Middle frontal gyrus (tissue), 1 donor: ENCODE measurements at regions not wholly inside any gene's neighbourhood (a gene's known extent, or its start where the extent isn't known, plus 50 kb on each side); places are given as distances from the start of the nearest gene placed in this dataset.

Experiments used
- DNase-seq: peaks from one replicate; pipeline ENCODE4 v3.0.0-alpha.2; 2015; ENCODE audit warnings: low spot score; ENCODE audit errors: extremely low spot score

GRCh38 chr11:76607431-76607830 lies 63.1 kb downstream of the LRRC32 start:
- no peak for DNase-seq

- DNase-seq = no peak
Measured at GRCh38 chr11:76605338-76606074, 65.0 kb downstream of the LRRC32 start.

GRCh38 chr11:76604626-76605241 lies 65.8 kb downstream of the LRRC32 start:
- no peak for DNase-seq

GRCh38 chr11:76604081-76604625 lies 66.4 kb downstream of the LRRC32 start:
- peak; percentile 20 for DNase-seq

- no peak for DNase-seq
Measured at GRCh38 chr11:76603202-76603601, 67.3 kb downstream of the LRRC32 start.
